ENCODE measurements at regions not wholly inside any gene's neighbourhood (a gene's known extent, or its start where the extent isn't known, plus 50 kb on each side); places are given as distances from the start of the nearest gene placed in this dataset.

- no peak for DNase-seq
Observed at GRCh38 chr17:73819440-73820395, 175.5 kb upstream of the SDK2 start.

- DNase-seq: peak in 1 of 3 donors; percentile 18
Observed at GRCh38 chr17:73820686-73821448, 176.6 kb upstream of the SDK2 start.

GRCh38 chr17:73821665-73822064 is 177.4 kb upstream of the SDK2 start:
- no peak for DNase-seq

- no peak for DNase-seq
Observed at GRCh38 chr17:73822371-73822770, 178.1 kb upstream of the SDK2 start.

- no peak for DNase-seq
Observed at GRCh38 chr17:73823684-73824083, 179.4 kb upstream of the SDK2 start.

GRCh38 chr17:73824321-73824720 is 180.1 kb upstream of the SDK2 start:
- DNase-seq: no peak

- no peak for DNase-seq
Observed at GRCh38 chr17:73826181-73826871, 182.1 kb upstream of the SDK2 start.

GRCh38 chr17:73826872-73827228 is 182.6 kb upstream of the SDK2 start:
- DNase-seq: no peak

- DNase-seq: no peak
Observed at GRCh38 chr17:73827627-73828291, 183.5 kb upstream of the SDK2 start.

GRCh38 chr17:73829676-73830280 is 185.5 kb upstream of the SDK2 start:
- no peak for DNase-seq

- no peak for DNase-seq
Observed at GRCh38 chr17:73831699-73832098, 187.5 kb upstream of the SDK2 start.

GRCh38 chr17:73833775-73834488 is 189.7 kb upstream of the SDK2 start:
- no peak for DNase-seq

- DNase-seq: no peak
Observed at GRCh38 chr17:73834684-73835343, 190.6 kb upstream of the SDK2 start.

GRCh38 chr17:73835605-73836004 is 191.4 kb upstream of the SDK2 start:
- DNase-seq: no peak

- DNase-seq: no peak
Observed at GRCh38 chr17:73838815-73839214, 194.6 kb upstream of the SDK2 start.

- no peak for DNase-seq
Observed at GRCh38 chr17:73840829-73841228, 196.6 kb upstream of the SDK2 start.

GRCh38 chr17:73841431-73842060 is 197.3 kb upstream of the SDK2 start:
- DNase-seq: peak in 2 of 3 donors; percentile 32 to 34

GRCh38 chr17:73847952-73848351 is 203.7 kb upstream of the SDK2 start:
- no peak for DNase-seq

GRCh38 chr17:73850426-73850825 is 206.2 kb upstream of the SDK2 start:
- DNase-seq: no peak

GRCh38 chr17:73851091-73851490 is 206.8 kb upstream of the SDK2 start:
- DNase-seq: peak; percentile 37 to 63 (median 55)

GRCh38 chr17:73851921-73852320 is 207.7 kb upstream of the SDK2 start:
- no peak for DNase-seq

Measured in suppressor macrophage treated with lipopolysaccharide for 1 hour (primary cell).